Panc1 (cell line): ENCODE measurements at regions not wholly inside any gene's neighbourhood (a gene's known extent, or its start where the extent isn't known, plus 50 kb on each side); places are given as distances from the start of the nearest gene placed in this dataset.
"Not testable (repeated sequence)": the region's sequence is repeated elsewhere in the genome, so short reads cannot be mapped to it uniquely, and the experiment has no call there.

Experiments
- ATAC-seq: fragments of 200-7000 bp; cut with Tn5 transposase; 2 replicates; pipeline ENCODE4 v1.9.1; 2020; ENCODE audit warnings: mild to moderate bottlenecking, moderate library complexity
- BruUV-seq: library from RNA; stranded (reverse); fragments of 400-500 nt; replicated peaks from 2 replicates; lab custom pipeline; 2021; lab: Mats Ljungman, UMichigan
- CTCF ChIA-PET: fragments of 300-600 bp; sonication (Branson Sonifier 250); formaldehyde crosslinking; loops from one replicate; lab custom pipeline; 2022; ENCODE audit warnings: antibody characterized with exemption; lab: Charles Lee
- POLR2A ChIA-PET: fragments of 300-600 bp; sonication (Branson Sonifier 250); formaldehyde crosslinking; loops from one replicate; lab custom pipeline; 2022; ENCODE audit warnings: antibody characterized with exemption; lab: Charles Lee
- DNase-seq: peaks from one replicate; pipeline ENCODE4 v3.0.0-alpha.2; 2010; ENCODE audit warnings: low read depth, low spot score
- H3K27ac ChIP-seq: 2 replicates; pipeline ENCODE4 v1.5.1; 2011; ENCODE audit warnings: mild to moderate bottlenecking, low read length, inconsistent platforms
- H3K27me3 ChIP-seq: fragments of 200-500 bp; sonication (Bioruptor generic); 2 replicates; pipeline ENCODE4 v1.6.0; 2014; ENCODE audit warnings: low read length, inconsistent platforms; ENCODE audit not compliant: control insufficient read depth, insufficient read depth
- H3K36me3 ChIP-seq: fragments of 200-500 bp; sonication (Bioruptor generic); 2 replicates; pipeline ENCODE4 v1.5.1; 2014; ENCODE audit warnings: inconsistent platforms, mild to moderate bottlenecking, low read length, moderate library complexity; ENCODE audit not compliant: control insufficient read depth, insufficient read depth
- H3K4me1 ChIP-seq: 2 replicates; pipeline ENCODE4 v1.5.1; 2011; ENCODE audit warnings: inconsistent platforms, mild to moderate bottlenecking, low read length, moderate library complexity; ENCODE audit not compliant: control insufficient read depth, insufficient read depth
- H3K4me3 ChIP-seq, 2 experiments: 2 replicates each; pipeline ENCODE4 v1.5.1; 2011 to 2012; ENCODE audit warnings: low read depth in 2 of 2, low read length in 2 of 2, mild to moderate bottlenecking in 2 of 2, inconsistent platforms in 1 of 2, moderate library complexity in 1 of 2
- H3K9me3 ChIP-seq: fragments of 200-500 bp; sonication (Bioruptor generic); 2 replicates; pipeline ENCODE4 v1.5.1; 2014; ENCODE audit warnings: low read depth, mild to moderate bottlenecking, inconsistent platforms, low read length, moderate library complexity; ENCODE audit not compliant: control insufficient read depth, insufficient read depth
- CTCF ChIP-seq: fragments of 450-650 bp; IDR thresholded peaks from 2 replicates; pipeline ENCODE4 v1.5.1; 2017; ENCODE audit warnings: mild to moderate bottlenecking
- POLR2AphosphoS5 ChIP-seq: IDR thresholded peaks from 2 replicates; pipeline ENCODE4 v1.6.1; 2012; ENCODE audit warnings: mild to moderate bottlenecking, low read depth, low read length, moderate library complexity
- REST ChIP-seq, 2 experiments: IDR thresholded peaks; 2 replicates each; pipeline ENCODE4 v1.6.1; 2011 to 2012; ENCODE audit warnings: low read depth in 2 of 2, control low read depth in 1 of 2, low read length in 1 of 2, mild to moderate bottlenecking in 1 of 2, moderate library complexity in 1 of 2; ENCODE audit not compliant: insufficient read depth in 1 of 2
- SIN3A ChIP-seq: IDR thresholded peaks from 2 replicates; pipeline ENCODE4 v1.6.1; 2012; ENCODE audit warnings: low read depth, mild to moderate bottlenecking, low read length, moderate library complexity, borderline replicate concordance; ENCODE audit not compliant: insufficient read depth
- TCF7L2 ChIP-seq: IDR thresholded peaks from 2 replicates; pipeline ENCODE4 v1.6.1; 2011; ENCODE audit warnings: mild to moderate bottlenecking, low read depth, low read length, inconsistent platforms
- in situ Hi-C: cut with HindIII; loops from 2 replicates; pipeline ENCODE4 v1.10.0; 2016; ENCODE audit warnings: low sequenced_read_pairs, low pct_unique_long_range_greater_than_20kb
- intact Hi-C: fragments of 100-400 bp; cut with micrococcal nuclease; formaldehyde crosslinking; loops from one replicate; pipeline ENCODE4 v1.10.0; 2022; ENCODE audit not compliant: unreplicated experiment

- H3K36me3 ChIP-seq, result no peaks in the 10 kb centered on the region
- no peak for TF ChIP-seq POLR2AphosphoS5
- no peak for TF ChIP-seq REST (IDR thresholded peaks at IDR 0.05; ENCODE audit: insufficient read depth in 1 of 2, low read depth in 2 of 2, low read length in 1 of 2)
- no peak for TF ChIP-seq TCF7L2
- no peak for TF ChIP-seq SIN3A
- no peak for TF ChIP-seq CTCF
- intact Hi-C loops (no loop called here), in situ Hi-C loops (no loop called here)
- H3K9me3 ChIP-seq, result no peaks in the 10 kb centered on the region
- ATAC-seq (no peak), DNase-seq (no peak)
- no peaks in the 10 kb centered on the region for H3K27me3 ChIP-seq
- POLR2A ChIA-PET, result no interaction called here
- no peak overlapping the region for H3K27ac ChIP-seq
- H3K4me1 ChIP-seq, result no peaks in the 10 kb centered on the region
- no peak overlapping the region for H3K4me3 ChIP-seq
- BruUV-seq, result no TSS peak
- CTCF ChIA-PET, result no interaction called here
Observed at GRCh38 chr5:105167092-105167491, 1604.5 kb upstream of the NUDT12 start.

- in situ Hi-C loops, result no loop called here
- no TSS peak for BruUV-seq
- no peak for TF ChIP-seq TCF7L2
- TF ChIP-seq CTCF, result no peak
- TF ChIP-seq POLR2AphosphoS5, result no peak
- TF ChIP-seq SIN3A, result no peak
- no peak for TF ChIP-seq REST (IDR thresholded peaks at IDR 0.05; ENCODE audit: insufficient read depth in 1 of 2, low read depth in 2 of 2, low read length in 1 of 2)
- POLR2A ChIA-PET, result interaction anchor here (0.6 to 0.7 kb wide), 2 partner anchors 14 to 131 kb away, joined by 3 to 7 read pairs; no protein-coding TSS in a partner anchor
- CTCF ChIA-PET, result no interaction called here
- Histone ChIP-seq H3K27me3 (no peaks in the 10 kb centered on the region), H3K4me3 (no peak overlapping the region), H3K36me3 (no peaks in the 10 kb centered on the region), H3K9me3 (no peaks in the 10 kb centered on the region), H3K27ac (no peak overlapping the region), H3K4me1 (no peaks in the 10 kb centered on the region)
- intact Hi-C loops, result no loop called here
- DNase-seq (no peak), ATAC-seq (no peak)
Observed at GRCh38 chr5:105163547-105163946, 1601.0 kb upstream of the NUDT12 start.

- H3K4me1 ChIP-seq, intact Hi-C loops, H3K36me3 ChIP-seq, DNase-seq, H3K27ac ChIP-seq, H3K4me3 ChIP-seq, ATAC-seq, CTCF ChIA-PET, H3K27me3 ChIP-seq, BruUV-seq, H3K9me3 ChIP-seq, in situ Hi-C loops: not testable (repeated sequence)
- POLR2A ChIA-PET, result interaction anchor here (0.7 kb wide), 1 partner anchor 132 kb away, joined by 3 read pairs; no protein-coding TSS in a partner anchor
Observed at GRCh38 chr5:105162557-105162956, 1600.0 kb upstream of the NUDT12 start.
